ENCODE measurements at regions not wholly inside any gene's neighbourhood (a gene's known extent, or its start where the extent isn't known, plus 50 kb on each side); places are given as distances from the start of the nearest gene placed in this dataset.

GRCh38 chr5:143546394-143546793 lies 142.9 kb upstream of the NR3C1 start:
- TF ChIP-seq CTCF (IDR thresholded peaks at IDR 0.05): no peak
- TF ChIP-seq POLR2A (IDR thresholded peaks at IDR 0.05): no peak
- no peak for TF ChIP-seq POLR2AphosphoS5 (IDR thresholded peaks at IDR 0.05)
- no peak for TF ChIP-seq EP300 (IDR thresholded peaks at IDR 0.05)

Measured in gastroesophageal sphincter (tissue), 3 donors.